ENCODE measurements at regions not wholly inside any gene's neighbourhood (a gene's known extent, or its start where the extent isn't known, plus 50 kb on each side); places are given as distances from the start of the nearest gene placed in this dataset.

DNA sequence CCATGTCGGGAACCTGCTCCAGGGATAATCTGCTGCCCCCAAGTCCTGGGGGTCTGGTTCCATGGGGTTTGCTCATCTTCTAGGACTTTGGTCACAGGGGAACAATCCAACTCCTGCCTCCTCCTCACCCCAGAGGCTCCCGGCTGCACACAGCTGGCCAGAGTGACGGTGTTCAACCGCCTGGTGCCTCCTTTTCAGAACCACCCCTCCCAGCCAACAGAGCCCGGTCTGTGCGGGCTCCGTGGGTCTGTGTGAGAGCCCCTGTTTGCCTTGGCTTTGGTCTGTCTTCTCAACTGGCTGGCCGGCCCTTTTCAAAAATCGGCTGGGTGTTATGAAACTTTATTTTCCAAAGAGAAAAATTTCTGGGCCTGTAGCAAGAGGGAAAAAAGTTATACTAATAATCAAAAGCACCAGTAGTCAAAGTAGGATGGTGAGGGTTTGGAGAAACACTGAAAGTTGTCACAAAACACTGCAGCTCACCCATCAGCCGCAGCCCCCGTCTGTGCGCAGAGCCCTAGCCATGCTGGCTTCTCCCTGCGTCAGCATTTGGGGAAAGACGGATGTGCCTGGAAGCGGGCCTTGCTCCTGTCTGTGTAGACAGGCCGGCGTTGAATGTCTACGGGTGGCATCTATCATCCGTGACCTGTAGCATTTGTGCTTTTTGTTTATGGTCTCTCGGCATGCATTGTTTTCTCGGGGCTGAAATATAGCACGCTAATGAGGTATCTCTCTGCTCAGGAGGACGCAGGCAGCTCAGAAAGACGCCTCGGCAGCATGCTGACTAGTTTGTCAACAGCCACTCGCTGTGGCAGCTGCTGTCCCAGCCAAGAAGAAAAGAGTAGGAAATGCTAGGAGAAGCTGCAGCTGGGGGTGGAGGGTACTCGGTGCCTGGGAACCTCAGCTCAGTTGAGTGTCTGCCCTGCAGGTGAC lies 138.6 kb downstream of the GLI2 start:
- TF ChIP-seq, protein P1, sequence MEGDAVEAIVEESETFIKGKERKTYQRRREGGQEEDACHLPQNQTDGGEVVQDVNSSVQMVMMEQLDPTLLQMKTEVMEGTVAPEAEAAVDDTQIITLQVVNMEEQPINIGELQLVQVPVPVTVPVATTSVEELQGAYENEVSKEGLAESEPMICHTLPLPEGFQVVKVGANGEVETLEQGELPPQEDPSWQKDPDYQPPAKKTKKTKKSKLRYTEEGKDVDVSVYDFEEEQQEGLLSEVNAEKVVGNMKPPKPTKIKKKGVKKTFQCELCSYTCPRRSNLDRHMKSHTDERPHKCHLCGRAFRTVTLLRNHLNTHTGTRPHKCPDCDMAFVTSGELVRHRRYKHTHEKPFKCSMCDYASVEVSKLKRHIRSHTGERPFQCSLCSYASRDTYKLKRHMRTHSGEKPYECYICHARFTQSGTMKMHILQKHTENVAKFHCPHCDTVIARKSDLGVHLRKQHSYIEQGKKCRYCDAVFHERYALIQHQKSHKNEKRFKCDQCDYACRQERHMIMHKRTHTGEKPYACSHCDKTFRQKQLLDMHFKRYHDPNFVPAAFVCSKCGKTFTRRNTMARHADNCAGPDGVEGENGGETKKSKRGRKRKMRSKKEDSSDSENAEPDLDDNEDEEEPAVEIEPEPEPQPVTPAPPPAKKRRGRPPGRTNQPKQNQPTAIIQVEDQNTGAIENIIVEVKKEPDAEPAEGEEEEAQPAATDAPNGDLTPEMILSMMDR (conservative IDR thresholded peaks at IDR 0.05; ENCODE audit: low read length): no peak
- no peak for TF ChIP-seq EZH2phosphoT487 (IDR thresholded peaks at IDR 0.05; ENCODE audit: borderline replicate concordance)
